ENCODE measurements at regions not wholly inside any gene's neighbourhood (a gene's known extent, or its start where the extent isn't known, plus 50 kb on each side); places are given as distances from the start of the nearest gene placed in this dataset.

DNA sequence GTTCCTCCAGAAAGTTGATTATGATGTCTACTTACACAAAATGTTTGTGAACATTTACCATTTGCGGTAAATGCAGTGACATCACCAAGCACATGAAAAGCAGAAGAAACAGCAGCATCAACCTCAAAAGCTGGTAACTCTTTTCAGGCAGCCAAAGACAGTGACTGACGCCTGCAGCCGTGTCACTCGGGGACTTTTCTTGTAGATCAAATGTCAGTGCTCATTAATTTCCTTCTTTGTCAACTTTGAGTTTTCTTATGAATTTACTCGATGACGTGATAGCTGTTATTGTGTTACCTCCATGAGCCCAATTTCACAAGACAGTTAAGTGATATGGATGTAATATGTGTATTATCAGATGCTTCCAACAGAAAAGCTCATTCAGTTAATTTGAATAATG, 92.5 kb downstream of the RIPK4 start:
- 91% methylated on average over 6 of the region's 6 CpGs for WGBS (ENCODE audit: low lambda C conversion rate)
- Histone ChIP-seq H3K9me3 (no peaks in the 10 kb centered on the region), H3K9me2 (no peaks in the 10 kb centered on the region), H3F3A (replicated peaks; ENCODE audit: insufficient read depth) (no peaks in the 10 kb centered on the region), H3K9ac (no peak overlapping the region), H3K27ac (ENCODE audit: low read depth in 2 of 2, low read length in 1 of 2) (no peak overlapping the region), H3K4me2 (no peak overlapping the region), H3K4me3 (ENCODE audit: low read depth in 2 of 2, low read length in 1 of 2) (no peak overlapping the region), H3K27me3 (ENCODE audit: insufficient read depth) (no peaks in the 10 kb centered on the region), H2AFZ (ENCODE audit: low read depth) (no peak overlapping the region), H4K20me1 (ENCODE audit: insufficient read depth) (no peaks in the 10 kb centered on the region), H3K36me3 (replicated peaks in 1 of 2; ENCODE audit: control insufficient read depth in 1 of 2, insufficient read depth in 2 of 2, low read length in 1 of 2) (no peaks in the 10 kb centered on the region), H3K79me2 (ENCODE audit: insufficient read depth) (no peaks in the 10 kb centered on the region), H3K4me1 (ENCODE audit: control insufficient read depth in 1 of 2, insufficient read depth in 2 of 2, low read depth in 1 of 2, low read length in 1 of 2) (peaks cover 3 to 16% of the 10 kb centered on the region in 2 experiments; a peak in 3 of 4 replicates)
- ChIA-PET CTCF (interaction anchor here (1.1 kb wide), 1 partner anchor 12 kb away, joined by 4 read pairs; no protein-coding TSS in a partner anchor), POLR2A (no interaction called here)
- TF ChIP-seq NFIC (IDR thresholded peaks at IDR 0.05; ENCODE audit: borderline replicate concordance): no peak
- no peak for TF ChIP-seq RXRA (IDR thresholded peaks at IDR 0.05; ENCODE audit: borderline replicate concordance, low read depth)
- DNase-seq: no peak

DNA sequence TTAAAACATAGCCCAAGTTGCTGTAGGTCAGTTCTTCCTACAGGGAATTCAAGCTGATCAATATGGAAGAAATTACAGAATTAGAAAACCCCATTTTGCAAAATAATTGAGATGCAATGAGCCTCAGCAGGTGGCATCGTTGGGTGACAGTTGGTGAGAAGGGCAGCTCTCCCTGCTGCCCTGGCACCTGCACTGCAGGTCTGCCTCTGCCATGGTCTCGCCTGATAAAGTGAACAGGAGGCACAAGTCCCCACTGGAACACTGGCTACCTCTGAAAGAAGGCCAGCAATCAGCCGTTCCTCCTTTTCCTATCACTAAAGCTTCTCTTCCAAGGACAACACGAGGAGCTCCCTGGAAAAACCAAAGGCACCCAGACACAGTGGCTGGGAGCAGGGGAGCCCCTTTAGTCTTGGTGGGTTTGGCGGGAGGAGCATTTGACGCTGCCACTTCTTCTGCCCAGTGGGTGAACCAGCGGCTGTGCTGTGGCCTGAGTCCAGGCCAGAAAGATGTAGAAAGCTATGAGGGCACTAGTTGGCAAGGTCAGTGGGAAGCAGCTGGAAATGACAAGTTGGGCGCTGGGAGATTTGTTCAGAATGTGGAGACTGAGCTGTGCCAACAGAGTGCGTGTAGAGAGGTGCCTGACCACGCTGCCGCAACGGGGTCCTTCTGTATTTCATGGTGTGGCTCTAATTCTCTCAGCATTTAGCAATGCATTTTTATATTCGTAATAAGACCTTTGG, 93.1 kb downstream of the RIPK4 start:
- no peak for DNase-seq
- no peak overlapping the region for H3K27ac ChIP-seq (ENCODE audit: low read depth in 2 of 2, low read length in 1 of 2)
- H3F3A ChIP-seq (replicated peaks; ENCODE audit: insufficient read depth): no peaks in the 10 kb centered on the region
- ChIA-PET POLR2A (no interaction called here), CTCF (interaction anchor here (1.1 kb wide), 1 partner anchor 12 kb away, joined by 4 read pairs; no protein-coding TSS in a partner anchor)
- TF ChIP-seq RCOR1 (IDR thresholded peaks at IDR 0.05; ENCODE audit: low read length) (no peak), NRF1 (IDR thresholded peaks at IDR 0.05; ENCODE audit: low read depth, low read length) (no peak), POLR2AphosphoS5 (IDR thresholded peaks at IDR 0.05; ENCODE audit: low read depth, low read length) (no peak), GABPA (IDR thresholded peaks at IDR 0.05; ENCODE audit: low read depth) (no peak), TEAD4 (IDR thresholded peaks at IDR 0.05; ENCODE audit: borderline replicate concordance, insufficient read depth) (no peak), FOXM1 (IDR thresholded peaks at IDR 0.05; ENCODE audit: low read depth) (no peak), TAF1 (IDR thresholded peaks at IDR 0.05; ENCODE audit: borderline replicate concordance, low read depth, low read length) (no peak), FOXJ3 (CRISPR knock-in tag; IDR thresholded peaks at IDR 0.05) (no peak), GATA2 (CRISPR knock-in tag; IDR thresholded peaks at IDR 0.05) (no peak), IRF3 (IDR thresholded peaks at IDR 0.05; ENCODE audit: low read depth, low read length) (no peak)
- no peaks in the 10 kb centered on the region for H3K9me2 ChIP-seq
- no peak overlapping the region for H3K4me2 ChIP-seq
- H3K9me3 ChIP-seq: no peaks in the 10 kb centered on the region
- no peaks in the 10 kb centered on the region for H3K27me3 ChIP-seq (ENCODE audit: insufficient read depth)
- H3K9ac ChIP-seq: no peak overlapping the region
- peaks cover 3 to 12% of the 10 kb centered on the region in 2 experiments; a peak in 2 of 4 replicates for H3K4me1 ChIP-seq (ENCODE audit: control insufficient read depth in 1 of 2, insufficient read depth in 2 of 2, low read depth in 1 of 2, low read length in 1 of 2)
- H2AFZ ChIP-seq (ENCODE audit: low read depth): no peak overlapping the region
- no peak overlapping the region for H3K4me3 ChIP-seq (ENCODE audit: low read depth in 2 of 2, low read length in 1 of 2)
- no peaks in the 10 kb centered on the region for H3K36me3 ChIP-seq (replicated peaks in 1 of 2; ENCODE audit: control insufficient read depth in 1 of 2, insufficient read depth in 2 of 2, low read length in 1 of 2)
- no peaks in the 10 kb centered on the region for H3K79me2 ChIP-seq (ENCODE audit: insufficient read depth)
- H4K20me1 ChIP-seq (ENCODE audit: insufficient read depth): no peaks in the 10 kb centered on the region
- 77% methylated on average over 13 of the region's 13 CpGs for WGBS (ENCODE audit: low lambda C conversion rate)

All from SK-N-SH (cell line).